Activated naive CD8-positive, alpha-beta T cell treated with anti-CD3 and anti-CD28 coated beads, Interleukin-2, amount 10 ng/mL, durations not matched to agents 7 days and 5 days (primary cell): ENCODE measurements at regions not wholly inside any gene's neighbourhood (a gene's known extent, or its start where the extent isn't known, plus 50 kb on each side); places are given as distances from the start of the nearest gene placed in this dataset.

ENCODE experiments used
- ATAC-seq: fragments of 150-1000 bp; cut with Tn5 transposase; one replicate; pipeline ENCODE4 v1.10.0; 2021; ENCODE audit warnings: low read depth, moderate library complexity
- POLR2A ChIA-PET: fragments of 350-600 bp; sonication (Branson Sonifier 250); formaldehyde crosslinking; loops from one replicate; lab custom pipeline; 2021; ENCODE audit warnings: antibody characterized with exemption; lab: Charles Lee
- DNase-seq: peaks from one replicate; pipeline ENCODE4 v3.0.0; 2021
- H3K27ac Mint-ChIP-seq: one replicate; pipeline ENCODE4 v1.8.0; 2022; ENCODE audit warnings: mild to moderate bottlenecking, mixed read lengths
- H3K27me3 Mint-ChIP-seq: one replicate; pipeline ENCODE4 v1.8.0; 2022; ENCODE audit warnings: mild to moderate bottlenecking, moderate library complexity, mixed read lengths
- H3K36me3 Mint-ChIP-seq: one replicate; pipeline ENCODE4 v1.8.0; 2021; ENCODE audit warnings: mild to moderate bottlenecking, mixed read lengths
- H3K4me1 Mint-ChIP-seq: one replicate; pipeline ENCODE4 v1.8.0; 2021; ENCODE audit warnings: mixed read lengths
- H3K4me3 Mint-ChIP-seq: one replicate; pipeline ENCODE4 v1.8.0; 2022; ENCODE audit warnings: mild to moderate bottlenecking, moderate library complexity, mixed read lengths
- H3K9me3 Mint-ChIP-seq: one replicate; pipeline ENCODE4 v1.8.0; 2021; ENCODE audit warnings: mixed read lengths

- Mint-ChIP-seq H3K4me3 (no peak overlapping the region), H3K9me3 (no peaks in the 10 kb centered on the region), H3K36me3 (peaks cover 2% of the 10 kb centered on the region), H3K27ac (no peak overlapping the region), H3K4me1 (no peaks in the 10 kb centered on the region), H3K27me3 (peaks cover 11% of the 10 kb centered on the region)
- DNase-seq (no peak), ATAC-seq (no peak)
- POLR2A ChIA-PET: no interaction called here
These were observed 513.4 kb downstream of the TNS1 start for GRCh38 chr2:217489145-217489960.

GRCh38 chr2:217484046-217484445 is 518.7 kb downstream of the TNS1 start:
- H3K4me3 Mint-ChIP-seq: no peak overlapping the region
- POLR2A ChIA-PET: no interaction called here
- no peaks in the 10 kb centered on the region for H3K4me1 Mint-ChIP-seq
- no peak overlapping the region for H3K27ac Mint-ChIP-seq
- H3K36me3 Mint-ChIP-seq: peaks cover 2% of the 10 kb centered on the region
- ATAC-seq (no peak), DNase-seq (no peak)
- H3K9me3 Mint-ChIP-seq: peaks cover 6% of the 10 kb centered on the region
- H3K27me3 Mint-ChIP-seq: peaks cover 21% of the 10 kb centered on the region

- no peak for DNase-seq
- H3K4me1 Mint-ChIP-seq: no peaks in the 10 kb centered on the region
- POLR2A ChIA-PET: no interaction called here
- peaks cover 2% of the 10 kb centered on the region for H3K36me3 Mint-ChIP-seq
- no peak for ATAC-seq
- H3K9me3 Mint-ChIP-seq: peaks cover 6% of the 10 kb centered on the region
- H3K4me3 Mint-ChIP-seq: no peak overlapping the region
- no peak overlapping the region for H3K27ac Mint-ChIP-seq
- H3K27me3 Mint-ChIP-seq: peaks cover 13% of the 10 kb centered on the region
These were observed 520.6 kb downstream of the TNS1 start for GRCh38 chr2:217482056-217482710.

- Mint-ChIP-seq H3K36me3 (peaks cover 2% of the 10 kb centered on the region), H3K4me3 (no peak overlapping the region), H3K27ac (no peak overlapping the region), H3K27me3 (peaks cover 10% of the 10 kb centered on the region), H3K4me1 (no peaks in the 10 kb centered on the region), H3K9me3 (peaks cover 6% of the 10 kb centered on the region)
- POLR2A ChIA-PET: no interaction called here
- DNase-seq (no peak), ATAC-seq (no peak)
These were observed 521.2 kb downstream of the TNS1 start for GRCh38 chr2:217481577-217481976.

GRCh38 chr2:217479566-217479965 is 523.2 kb downstream of the TNS1 start:
- Mint-ChIP-seq H3K36me3 (peaks cover 3% of the 10 kb centered on the region), H3K4me3 (no peak overlapping the region), H3K4me1 (no peaks in the 10 kb centered on the region), H3K27ac (no peak overlapping the region), H3K9me3 (peaks cover 6% of the 10 kb centered on the region), H3K27me3 (peaks cover 10% of the 10 kb centered on the region)
- no peak for ATAC-seq
- POLR2A ChIA-PET: no interaction called here
- DNase-seq: no peak

GRCh38 chr2:217478831-217479455 is 523.9 kb downstream of the TNS1 start:
- ATAC-seq: no peak

GRCh38 chr2:217477583-217477982 is 525.2 kb downstream of the TNS1 start:
- Mint-ChIP-seq H3K4me1 (peaks cover 3% of the 10 kb centered on the region), H3K27me3 (peaks cover 8% of the 10 kb centered on the region), H3K9me3 (peaks cover 6% of the 10 kb centered on the region), H3K27ac (no peak overlapping the region), H3K36me3 (peaks cover 8% of the 10 kb centered on the region), H3K4me3 (no peak overlapping the region)
- POLR2A ChIA-PET: no interaction called here
- ATAC-seq (no peak), DNase-seq (no peak)

More at GRCh38 chr2:217478831-217479455, 523.9 kb downstream of the TNS1 start:
- H3K4me3 Mint-ChIP-seq: no peak overlapping the region
- POLR2A ChIA-PET: no interaction called here
- H3K27me3 Mint-ChIP-seq: peaks cover 9% of the 10 kb centered on the region
- peaks cover 4% of the 10 kb centered on the region for H3K36me3 Mint-ChIP-seq
- H3K9me3 Mint-ChIP-seq: peaks cover 6% of the 10 kb centered on the region
- no peak for DNase-seq
- H3K4me1 Mint-ChIP-seq: no peaks in the 10 kb centered on the region
- H3K27ac Mint-ChIP-seq: no peak overlapping the region

GRCh38 chr2:217475791-217476190 is 527.0 kb downstream of the TNS1 start:
- POLR2A ChIA-PET: no interaction called here
- H3K27me3 Mint-ChIP-seq: no peaks in the 10 kb centered on the region
- peaks cover 4% of the 10 kb centered on the region for H3K4me1 Mint-ChIP-seq
- no peak overlapping the region for H3K27ac Mint-ChIP-seq
- ATAC-seq (no peak), DNase-seq (no peak)
- H3K9me3 Mint-ChIP-seq: peaks cover 4% of the 10 kb centered on the region
- H3K36me3 Mint-ChIP-seq: peaks cover 5% of the 10 kb centered on the region
- H3K4me3 Mint-ChIP-seq: no peak overlapping the region

- H3K9me3 Mint-ChIP-seq: peaks cover 3% of the 10 kb centered on the region
- H3K27me3 Mint-ChIP-seq: no peaks in the 10 kb centered on the region
- H3K27ac Mint-ChIP-seq: no peak overlapping the region
- no peak overlapping the region for H3K4me3 Mint-ChIP-seq
- POLR2A ChIA-PET: no interaction called here
- DNase-seq: no peak
- H3K36me3 Mint-ChIP-seq: peaks cover 5% of the 10 kb centered on the region
- ATAC-seq: no peak
- H3K4me1 Mint-ChIP-seq: peaks cover 4% of the 10 kb centered on the region
These were observed 527.7 kb downstream of the TNS1 start for GRCh38 chr2:217475101-217475500.

GRCh38 chr2:217471319-217471718 is 531.5 kb downstream of the TNS1 start:
- DNase-seq: no peak
- Mint-ChIP-seq H3K27ac (no peak overlapping the region), H3K27me3 (no peaks in the 10 kb centered on the region), H3K9me3 (peaks cover 2% of the 10 kb centered on the region), H3K4me1 (peaks cover 4% of the 10 kb centered on the region), H3K36me3 (peaks cover 5% of the 10 kb centered on the region), H3K4me3 (no peak overlapping the region)
- ATAC-seq: no peak
- POLR2A ChIA-PET: no interaction called here

GRCh38 chr2:217469203-217469810 is 533.5 kb downstream of the TNS1 start:
- Mint-ChIP-seq H3K4me1 (peaks cover 4% of the 10 kb centered on the region), H3K36me3 (peaks cover 5% of the 10 kb centered on the region), H3K9me3 (peaks cover 6% of the 10 kb centered on the region), H3K27ac (no peak overlapping the region), H3K4me3 (no peak overlapping the region), H3K27me3 (no peaks in the 10 kb centered on the region)
- ATAC-seq: no peak
- DNase-seq: no peak
- POLR2A ChIA-PET: no interaction called here

- Mint-ChIP-seq H3K36me3 (peaks cover 5% of the 10 kb centered on the region), H3K4me1 (peaks cover 4% of the 10 kb centered on the region), H3K27ac (no peak overlapping the region), H3K4me3 (no peak overlapping the region), H3K27me3 (no peaks in the 10 kb centered on the region), H3K9me3 (peaks cover 6% of the 10 kb centered on the region)
- no peak for ATAC-seq
- no peak for DNase-seq
- POLR2A ChIA-PET: no interaction called here
These were observed 534.6 kb downstream of the TNS1 start for GRCh38 chr2:217468042-217468830.

GRCh38 chr2:217467331-217467730 is 535.5 kb downstream of the TNS1 start:
- peaks cover under 1% of the 10 kb centered on the region for H3K4me1 Mint-ChIP-seq
- POLR2A ChIA-PET: no interaction called here
- H3K27me3 Mint-ChIP-seq: no peaks in the 10 kb centered on the region
- DNase-seq (no peak), ATAC-seq (no peak)
- peaks cover 6% of the 10 kb centered on the region for H3K9me3 Mint-ChIP-seq
- no peak overlapping the region for H3K27ac Mint-ChIP-seq
- H3K36me3 Mint-ChIP-seq: peaks cover 1% of the 10 kb centered on the region
- H3K4me3 Mint-ChIP-seq: no peak overlapping the region
